H9 (cell line): ENCODE measurements at regions not wholly inside any gene's neighbourhood (a gene's known extent, or its start where the extent isn't known, plus 50 kb on each side); places are given as distances from the start of the nearest gene placed in this dataset.

Source experiments
- DNase-seq: peaks from one replicate; pipeline ENCODE4 v3.0.0-alpha.2; 2017
- H2AFZ ChIP-seq: one replicate; pipeline ENCODE4 v1.6.1; 2013; ENCODE audit warnings: mild to moderate bottlenecking, low read length, control low read depth, moderate library complexity
- H2AK5ac ChIP-seq: 2 replicates; pipeline ENCODE4 v1.6.1; 2013; ENCODE audit warnings: low read length, control low read depth, mixed read lengths; ENCODE audit not compliant: insufficient read length
- H2BK120ac ChIP-seq: one replicate; pipeline ENCODE4 v1.6.1; 2013; ENCODE audit warnings: low read depth, mild to moderate bottlenecking, low read length, control low read depth, inconsistent platforms; ENCODE audit not compliant: poor library complexity, severe bottlenecking
- H2BK12ac ChIP-seq: 2 replicates; pipeline ENCODE4 v1.6.1; 2013; ENCODE audit warnings: low read length, control low read depth, mixed read lengths, low read depth; ENCODE audit not compliant: insufficient read length
- H2BK15ac ChIP-seq: 2 replicates; pipeline ENCODE4 v1.6.1; 2013; ENCODE audit warnings: low read depth, low read length, control low read depth
- H2BK20ac ChIP-seq: one replicate; pipeline ENCODE4 v1.6.1; 2013; ENCODE audit warnings: low read depth, mild to moderate bottlenecking, low read length, control low read depth, inconsistent platforms; ENCODE audit not compliant: poor library complexity, severe bottlenecking
- H2BK5ac ChIP-seq: 2 replicates; pipeline ENCODE4 v1.6.1; 2013; ENCODE audit warnings: low read length, control low read depth, mixed read lengths; ENCODE audit not compliant: insufficient read length
- H3K14ac ChIP-seq: 2 replicates; pipeline ENCODE4 v1.6.1; 2013; ENCODE audit warnings: low read length, control low read depth; ENCODE audit not compliant: insufficient read depth
- H3K18ac ChIP-seq: 2 replicates; pipeline ENCODE4 v1.6.1; 2013; ENCODE audit warnings: low read depth, mild to moderate bottlenecking, mixed read lengths, low read length, control low read depth; ENCODE audit not compliant: insufficient read length
- H3K23ac ChIP-seq: 2 replicates; pipeline ENCODE4 v1.6.1; 2013; ENCODE audit warnings: low read length, control low read depth, mixed read lengths, low read depth; ENCODE audit not compliant: insufficient read length
- H3K23me2 ChIP-seq: 2 replicates; pipeline ENCODE4 v1.6.1; 2013; ENCODE audit warnings: low read depth, mild to moderate bottlenecking, mixed read lengths, low read length, control low read depth; ENCODE audit not compliant: insufficient read length, poor library complexity, severe bottlenecking
- H3K27ac ChIP-seq: 2 replicates; pipeline ENCODE4 v1.5.1; 2013; ENCODE audit warnings: low read length, control low read depth, mixed read lengths, low read depth; ENCODE audit not compliant: insufficient read length
- H3K27me3 ChIP-seq: 2 replicates; pipeline ENCODE4 v1.6.1; 2013; ENCODE audit warnings: low read length, control low read depth, inconsistent platforms; ENCODE audit not compliant: insufficient read depth
- H3K4ac ChIP-seq: 2 replicates; pipeline ENCODE4 v1.6.1; 2013; ENCODE audit warnings: low read depth, mild to moderate bottlenecking, control low read depth, inconsistent platforms, low read length, moderate library complexity
- H3K4me1 ChIP-seq: 2 replicates; pipeline ENCODE4 v1.6.1; 2013; ENCODE audit warnings: low read length, control low read depth, inconsistent platforms; ENCODE audit not compliant: insufficient read depth
- H3K4me2 ChIP-seq: 2 replicates; pipeline ENCODE4 v1.6.1; 2013; ENCODE audit warnings: low read length, control low read depth, mixed read lengths; ENCODE audit not compliant: insufficient read length, insufficient read depth
- H3K56ac ChIP-seq: 2 replicates; pipeline ENCODE4 v1.6.1; 2013; ENCODE audit warnings: low read depth, mild to moderate bottlenecking, mixed read lengths, low read length, control low read depth; ENCODE audit not compliant: insufficient read length
- H3K79me1 ChIP-seq: 2 replicates; pipeline ENCODE4 v1.6.1; 2013; ENCODE audit warnings: low read depth, mild to moderate bottlenecking, moderate library complexity, low read length, control low read depth, inconsistent platforms; ENCODE audit not compliant: insufficient read depth, poor library complexity, severe bottlenecking
- H3K79me2 ChIP-seq: 2 replicates; pipeline ENCODE4 v1.6.1; 2013; ENCODE audit warnings: low read length, control low read depth, inconsistent platforms; ENCODE audit not compliant: insufficient read depth
- H3K9ac ChIP-seq: 2 replicates; pipeline ENCODE4 v1.6.1; 2013; ENCODE audit warnings: low read length, control low read depth, mixed read lengths; ENCODE audit not compliant: insufficient read length; ENCODE audit errors: extremely low read depth
- H3K9me3 ChIP-seq: one replicate; pipeline ENCODE4 v1.6.1; 2013; ENCODE audit warnings: low read depth, low read length, inconsistent platforms; ENCODE audit not compliant: control insufficient read depth
- H3T11ph ChIP-seq: one replicate; pipeline ENCODE4 v1.6.1; 2013; ENCODE audit warnings: mild to moderate bottlenecking, low read length, control low read depth, inconsistent platforms
- H4K20me1 ChIP-seq: one replicate; pipeline ENCODE4 v1.6.1; 2013; ENCODE audit not compliant: control insufficient read depth, insufficient read length, insufficient read depth
- H4K5ac ChIP-seq: 2 replicates; pipeline ENCODE4 v1.6.1; 2013; ENCODE audit warnings: low read depth, mild to moderate bottlenecking, mixed read lengths, low read length, control low read depth; ENCODE audit not compliant: insufficient read length
- H4K8ac ChIP-seq: replicated peaks from 2 replicates; pipeline ENCODE4 v1.6.1; 2013; ENCODE audit warnings: low read length, control low read depth, mixed read lengths, low read depth; ENCODE audit not compliant: insufficient read length
- H4K91ac ChIP-seq: 2 replicates; pipeline ENCODE4 v1.6.1; 2013; ENCODE audit warnings: low read depth, mild to moderate bottlenecking, moderate library complexity, mixed read lengths, low read length, control low read depth; ENCODE audit not compliant: insufficient read length
- H3K27ac Mint-ChIP-seq, 3 experiments: 2 replicates in 2 of 3; 3 replicates in 1 of 3; pipeline ENCODE4 v1.8.0; 2020 to 2021; ENCODE audit warnings: mixed read lengths in 3 of 3, mild to moderate bottlenecking in 1 of 3, moderate library complexity in 1 of 3
- H3K27me3 Mint-ChIP-seq: 2 replicates; pipeline ENCODE4 v1.8.0; 2021; ENCODE audit warnings: low read depth, mild to moderate bottlenecking, moderate library complexity, mixed read lengths
- H3K36me3 Mint-ChIP-seq, 3 experiments: 2 replicates in 2 of 3; 3 replicates in 1 of 3; pipeline ENCODE4 v1.8.0; 2020 to 2021; ENCODE audit warnings: low read depth in 3 of 3, mixed read lengths in 3 of 3; ENCODE audit not compliant: insufficient read depth in 1 of 3
- H3K4me1 Mint-ChIP-seq, 2 experiments: 2 replicates each; pipeline ENCODE4 v1.8.0; 2020; ENCODE audit warnings: mixed read lengths in 2 of 2
- H3K4me3 Mint-ChIP-seq, 2 experiments: 2 replicates in 1 of 2; 3 replicates in 1 of 2; pipeline ENCODE4 v1.8.0; 2020 to 2021; ENCODE audit warnings: mild to moderate bottlenecking in 2 of 2, mixed read lengths in 2 of 2, moderate library complexity in 1 of 2
- H3K9me3 Mint-ChIP-seq, 2 experiments: 2 replicates in 1 of 2; 3 replicates in 1 of 2; pipeline ENCODE4 v1.8.0; 2020; ENCODE audit warnings: mild to moderate bottlenecking in 2 of 2, mixed read lengths in 2 of 2, moderate library complexity in 1 of 2
- CTCF ChIP-seq: fragments of 200-600 bp; sonication (generic); conservative IDR thresholded peaks from 3 replicates; pipeline ENCODE4 v1.8.0; 2021; ENCODE audit warnings: antibody characterized with exemption, mild to moderate bottlenecking
- WGBS: extraction: QIAGEN DNeasy Blood & Tissue Kit; methylation state at CpG from one replicate; pipeline ENCODE4 v1.1.7; 2013; ENCODE audit warnings: missing lambda C conversion rate, low lambda C conversion rate, mixed read lengths; ENCODE audit not compliant: insufficient read length; ENCODE audit errors: extremely low coverage; 5-methylcytosine and 5-hydroxymethylcytosine counted together

- Mint-ChIP-seq H3K4me3 (no peak overlapping the region), H3K4me1 (peaks cover 0 to 2% of the 10 kb centered on the region in 2 experiments; a peak in 1 of 4 replicates)
- no CpG with 5 or more reads among the region's 3 CpGs for WGBS
Measured at GRCh38 chr12:115132145-115132544, 448.2 kb upstream of the TBX3 start.

More at GRCh38 chr12:115132145-115132544, 448.2 kb upstream of the TBX3 start:
- Histone ChIP-seq H3K27me3 (no peaks in the 10 kb centered on the region), H3K23ac (no peak overlapping the region), H4K91ac (no peak overlapping the region), H2BK120ac (no peak overlapping the region), H2BK5ac (no peak overlapping the region), H2BK15ac (no peak overlapping the region), H3K18ac (no peak overlapping the region), H4K20me1 (no peaks in the 10 kb centered on the region), H2AK5ac (no peak overlapping the region), H3T11ph (no peak overlapping the region), H3K9me3 (no peaks in the 10 kb centered on the region), H4K5ac (no peak overlapping the region), H2BK12ac (no peak overlapping the region), H3K14ac (no peak overlapping the region), H3K27ac (no peak overlapping the region), H3K79me1 (no peaks in the 10 kb centered on the region), H4K8ac (no peak overlapping the region), H3K9ac (no peak overlapping the region), H3K4ac (no peak overlapping the region), H3K4me2 (no peak overlapping the region), H2BK20ac (no peak overlapping the region), H3K4me1 (no peaks in the 10 kb centered on the region), H3K56ac (no peak overlapping the region), H3K79me2 (no peaks in the 10 kb centered on the region), H2AFZ (no peak overlapping the region), H3K23me2 (no peaks in the 10 kb centered on the region)
- DNase-seq = no peak
- no peak overlapping the region for H3K27ac Mint-ChIP-seq
- no peaks in the 10 kb centered on the region for H3K36me3 Mint-ChIP-seq
- H3K27me3 Mint-ChIP-seq = peaks cover 2% of the 10 kb centered on the region
- H3K9me3 Mint-ChIP-seq = no peaks in the 10 kb centered on the region; a peak in 1 of 5 replicates
- no peak for TF ChIP-seq CTCF
